OCI-M1 (cell line): ENCODE measurements at regions not wholly inside any gene's neighbourhood (a gene's known extent, or its start where the extent isn't known, plus 50 kb on each side); places are given as distances from the start of the nearest gene placed in this dataset.
"Not testable (repeated sequence)": the region's sequence is repeated elsewhere in the genome, so short reads cannot be mapped to it uniquely, and the experiment has no call there.

ENCODE experiments used
- DNase-seq: peaks from one replicate; lab custom pipeline; 2025; lab: John Stamatoyannopoulos, UW

DNA sequence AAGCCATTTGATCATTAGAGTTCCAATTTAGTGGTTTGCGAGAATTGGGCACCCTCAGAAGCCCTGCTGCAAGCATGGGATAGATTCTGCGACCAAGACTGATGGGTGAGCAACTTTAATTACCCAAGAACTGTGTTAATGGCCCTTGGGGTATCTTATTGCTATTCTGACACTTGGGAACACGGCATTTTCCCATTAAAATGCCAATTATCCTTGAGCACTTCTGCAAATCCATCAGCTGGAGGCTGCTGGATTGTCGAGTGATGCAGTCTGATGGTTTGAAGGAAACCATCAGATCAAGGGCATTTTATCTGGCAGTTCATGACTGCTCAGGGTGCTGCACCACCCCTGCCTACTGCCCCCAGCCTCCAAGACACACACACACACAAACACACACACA, 183.6 kb upstream of the PROK2 start:
- DNase-seq: no peak

DNA sequence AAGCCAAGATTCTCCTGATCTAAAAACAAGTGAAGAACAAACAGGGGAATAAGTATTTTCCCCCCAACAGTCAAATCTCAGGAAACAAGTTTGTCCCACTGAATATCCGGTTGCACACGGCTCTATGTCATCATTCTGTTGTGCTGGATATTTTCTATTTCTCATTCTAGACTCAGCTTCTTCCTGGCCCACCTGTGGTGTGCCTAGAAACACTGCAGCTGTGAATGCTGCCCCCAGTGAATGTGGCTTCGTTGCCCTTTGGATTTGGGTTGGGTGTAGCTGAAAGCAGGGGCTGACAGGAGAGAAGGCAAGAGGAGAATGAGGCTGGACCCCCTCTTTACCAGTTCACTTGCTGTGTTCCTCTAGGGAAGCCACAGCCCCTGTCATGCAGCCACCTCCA, 181.2 kb upstream of the PROK2 start:
- DNase-seq: no peak

DNA sequence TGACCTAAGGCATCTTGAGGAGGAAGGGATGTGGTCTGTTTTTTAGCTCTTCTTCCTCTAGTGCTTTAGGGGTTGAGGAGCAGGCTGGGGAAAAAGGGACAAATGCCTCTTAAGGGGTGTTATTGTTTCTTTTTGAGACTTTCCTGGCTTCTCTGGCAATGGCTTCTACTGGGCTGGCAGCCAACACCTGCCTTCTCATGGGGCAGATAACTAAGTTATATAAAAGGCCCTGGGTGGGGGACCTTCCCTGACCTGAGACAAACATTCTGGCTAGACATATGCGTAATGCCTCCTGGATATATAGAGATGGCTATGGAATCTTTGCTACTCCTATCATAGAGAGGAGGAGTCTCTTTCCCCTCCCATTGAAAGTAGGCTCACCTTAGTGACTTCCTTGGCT, 179.2 kb upstream of the PROK2 start:
- DNase-seq: no peak

DNA sequence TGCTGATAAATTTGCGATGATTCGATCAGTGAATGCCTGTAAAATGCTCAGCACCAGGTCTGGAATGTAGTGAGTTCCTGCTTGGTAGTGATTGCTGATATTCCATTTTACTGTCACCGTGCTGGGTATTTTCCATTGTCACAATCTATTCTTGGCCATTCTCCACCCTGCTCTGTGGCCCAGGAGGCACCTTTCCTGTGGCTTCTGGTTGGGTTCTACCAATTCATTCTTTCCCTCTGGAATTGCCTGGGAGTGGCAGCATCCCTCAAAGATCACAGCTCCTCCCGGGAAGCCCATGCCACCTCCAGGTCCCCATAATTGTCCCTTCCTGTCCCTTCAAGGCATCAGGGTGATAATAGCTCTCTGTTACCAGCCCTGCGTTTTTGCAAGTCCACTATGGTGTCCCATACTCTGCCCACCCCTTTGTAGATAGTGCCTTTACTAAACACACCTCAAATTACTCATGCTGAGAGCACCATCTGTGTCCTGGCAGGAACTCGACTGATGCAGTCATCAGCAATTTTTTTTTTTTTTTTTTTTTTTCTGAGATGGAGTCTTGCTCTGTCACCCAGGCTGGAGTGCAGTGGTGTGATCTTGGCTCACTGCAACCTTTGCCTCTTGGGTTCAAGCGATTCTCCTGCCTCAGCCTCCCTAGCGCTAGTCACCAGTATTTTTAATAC, 177.8 kb upstream of the PROK2 start:
- no peak for DNase-seq

DNA sequence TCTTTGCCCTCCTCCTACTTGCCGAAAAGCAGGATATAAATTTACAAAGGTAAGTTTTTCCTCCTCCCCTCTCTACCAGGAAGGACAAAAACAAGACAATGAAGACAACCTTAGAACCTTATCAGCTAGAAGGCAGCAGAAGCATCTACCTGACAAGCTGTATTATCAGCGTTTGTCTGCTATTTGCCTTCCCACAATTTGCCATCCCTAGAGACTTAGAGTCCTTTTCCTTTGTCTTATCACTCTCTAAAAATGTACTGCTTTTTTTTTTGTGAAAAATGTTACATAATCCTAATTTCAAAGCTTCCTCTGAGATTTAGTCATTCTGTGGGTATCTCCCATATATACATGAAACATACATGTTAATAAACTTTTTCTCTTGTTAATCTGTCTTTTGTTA, 176.9 kb upstream of the PROK2 start:
- DNase-seq: no peak

DNA sequence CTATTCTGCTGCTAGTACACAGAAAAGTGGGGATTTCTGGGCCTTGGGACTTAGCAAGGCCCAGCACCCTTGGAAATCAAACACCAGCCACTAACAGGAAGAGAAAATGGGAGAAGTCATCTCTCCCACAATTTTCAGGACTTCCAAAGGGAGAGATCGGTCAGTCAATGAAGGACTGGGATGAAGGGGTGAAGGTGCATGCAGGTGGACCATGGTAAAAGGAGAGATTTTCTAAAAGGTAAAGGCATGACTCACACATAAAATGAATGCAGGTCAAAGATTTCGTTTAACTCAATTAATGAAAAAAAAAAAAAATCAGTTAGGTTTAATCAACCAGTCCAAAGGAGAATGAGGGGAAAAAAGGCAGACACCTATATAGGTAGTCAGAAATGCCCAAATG, 176.4 kb upstream of the PROK2 start:
- DNase-seq: no peak

DNA sequence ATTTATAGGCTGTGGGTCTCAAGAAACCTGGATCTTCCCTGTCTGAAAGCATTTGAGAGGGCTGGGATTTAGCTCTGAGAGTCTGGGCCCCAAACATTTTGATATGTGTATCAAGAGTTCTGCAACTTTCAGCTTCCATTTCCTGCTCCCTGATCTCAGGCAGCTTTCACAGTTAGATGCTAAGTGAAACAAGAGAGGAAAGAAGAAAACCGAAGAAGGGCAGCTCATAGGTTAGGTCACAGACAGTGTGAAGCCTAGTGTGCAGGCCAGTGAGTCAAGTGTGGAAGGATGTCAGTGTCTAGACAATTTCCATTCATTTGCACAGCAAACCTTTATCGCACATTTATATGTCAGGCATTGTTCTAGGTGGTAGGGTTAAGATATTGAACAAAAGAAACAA, 173.6 kb upstream of the PROK2 start:
- DNase-seq: no peak

DNA sequence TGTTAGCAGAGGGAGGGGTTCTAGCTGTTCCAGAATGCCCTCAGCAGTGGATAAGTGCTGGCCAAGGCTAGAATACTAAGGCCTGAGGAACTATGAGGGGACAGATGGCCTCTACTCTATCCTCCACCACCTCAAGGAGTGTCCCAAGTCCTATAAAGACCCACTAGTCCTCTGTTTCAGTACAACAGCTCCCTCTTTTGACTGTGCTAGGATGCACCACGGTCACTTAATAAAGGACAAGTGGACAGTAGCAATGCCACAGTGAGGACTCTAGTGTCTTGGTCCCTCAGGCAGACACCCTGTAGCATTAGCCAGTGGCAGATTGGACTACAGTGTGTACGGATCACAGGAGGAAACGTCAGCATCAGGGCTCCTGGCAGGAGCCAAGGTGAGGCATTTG, 171.8 kb upstream of the PROK2 start:
- DNase-seq: peak; percentile 0

DNA sequence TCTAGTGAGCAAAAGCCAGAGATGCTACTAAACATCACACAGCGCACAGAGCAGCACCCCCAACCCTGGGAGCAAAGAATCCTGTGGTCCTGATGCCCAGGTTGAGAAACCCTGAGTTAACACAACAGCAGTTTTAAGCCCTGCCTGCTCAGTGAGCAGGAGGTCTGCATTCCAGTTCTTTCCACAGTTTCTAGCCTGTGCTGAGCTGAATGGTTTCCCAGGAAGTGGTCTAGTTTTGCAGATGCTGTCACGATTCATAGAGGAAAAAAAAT, 171.1 kb upstream of the PROK2 start:
- DNase-seq: no peak

DNA sequence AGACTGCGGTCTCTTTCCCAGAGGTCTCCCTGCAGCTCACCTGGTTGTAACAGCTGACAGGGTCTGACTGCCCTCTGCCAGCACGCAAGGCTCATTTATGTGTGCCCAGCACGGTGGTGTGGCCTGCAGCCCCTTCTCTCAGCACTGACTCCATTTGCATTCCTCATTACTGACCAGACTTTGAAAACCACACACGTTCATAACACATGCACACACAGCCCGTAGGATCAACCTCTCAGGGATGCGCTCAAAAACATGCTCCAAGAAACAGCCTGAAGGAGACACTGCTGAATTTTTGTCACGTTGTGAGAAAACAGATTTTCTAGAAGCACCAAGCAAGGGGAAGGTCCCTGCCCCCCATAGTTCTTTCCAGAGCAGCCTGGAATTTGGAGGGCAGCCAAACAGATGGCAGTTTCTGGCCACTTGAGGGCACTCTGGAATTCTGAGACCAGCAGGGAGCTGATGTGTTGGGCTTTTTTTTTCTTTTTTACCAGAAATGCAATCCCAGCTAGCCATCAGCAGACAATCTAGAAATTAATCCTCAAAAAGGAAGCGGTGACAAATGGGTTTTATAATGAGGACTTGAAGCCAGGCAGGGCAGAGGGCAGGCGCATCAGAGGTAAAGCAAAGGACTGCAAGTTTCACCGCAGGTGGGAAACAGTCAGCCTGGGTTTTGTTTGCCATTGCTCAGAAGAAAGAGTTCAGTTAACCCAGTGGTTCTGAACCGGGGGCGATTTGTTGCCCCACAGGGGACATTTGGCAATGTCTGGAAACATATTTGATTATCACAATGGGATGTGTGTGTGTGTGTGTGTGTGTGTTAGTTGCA, 170.5 kb upstream of the PROK2 start:
- DNase-seq: peak; percentile 70

DNA sequence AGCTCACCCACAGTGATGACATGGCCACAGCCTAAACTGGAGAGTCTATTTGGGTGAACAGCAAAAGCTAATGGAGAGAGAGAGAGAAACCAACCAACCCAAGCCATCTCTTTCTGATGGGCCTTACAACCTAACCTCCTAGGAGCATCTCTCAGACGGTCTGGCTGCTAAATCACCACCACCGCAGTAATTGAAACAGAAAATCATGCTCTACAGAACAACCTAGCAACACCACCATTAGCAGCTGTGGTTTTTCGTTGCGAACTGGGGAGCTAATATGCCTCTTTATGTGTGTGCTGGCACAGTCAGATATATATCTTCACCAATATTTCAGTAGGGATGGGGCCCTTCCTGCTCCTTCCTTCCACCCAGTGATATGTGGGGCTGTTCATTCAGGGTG, 166.9 kb upstream of the PROK2 start:
- no peak for DNase-seq

DNA sequence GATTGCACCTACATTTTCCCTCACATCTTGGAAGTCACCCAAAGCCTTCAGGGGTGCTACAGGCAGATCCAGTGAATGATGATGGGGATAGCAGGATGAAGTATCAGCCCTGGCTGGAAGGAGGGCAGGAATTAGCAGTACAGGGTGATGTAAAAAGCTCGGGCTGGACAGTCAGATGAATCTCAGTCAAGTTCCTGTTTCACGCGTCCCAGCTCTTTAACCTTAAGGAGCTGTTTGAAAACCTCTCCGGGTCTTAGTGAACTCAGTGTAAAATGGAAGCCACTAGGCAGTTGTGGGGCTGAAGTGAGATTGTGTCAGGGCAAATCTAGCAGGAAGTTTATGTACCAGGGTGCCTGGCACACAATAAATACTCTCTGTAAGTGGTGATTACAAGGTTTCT, 166.4 kb upstream of the PROK2 start:
- peak; percentile 2 for DNase-seq

DNA sequence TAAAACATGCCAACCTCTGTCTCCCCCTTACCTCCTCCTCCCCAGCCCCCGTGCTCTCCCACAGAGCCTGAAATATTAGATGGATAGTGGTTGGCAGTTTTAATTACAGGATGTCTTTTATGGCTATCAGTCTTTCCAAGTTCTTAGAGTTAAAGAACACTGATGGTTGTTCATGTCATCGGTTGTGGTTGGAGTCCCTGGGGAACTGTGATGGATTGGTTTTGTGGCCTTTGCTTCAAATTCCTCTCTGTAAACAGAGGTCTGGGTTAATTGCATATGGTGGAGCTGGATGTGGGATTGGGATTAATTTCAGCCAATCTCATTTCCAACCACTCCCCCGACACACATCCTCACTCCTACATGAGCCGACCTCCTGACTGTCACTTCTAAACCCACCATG, 164.5 kb upstream of the PROK2 start:
- DNase-seq: no peak

DNA sequence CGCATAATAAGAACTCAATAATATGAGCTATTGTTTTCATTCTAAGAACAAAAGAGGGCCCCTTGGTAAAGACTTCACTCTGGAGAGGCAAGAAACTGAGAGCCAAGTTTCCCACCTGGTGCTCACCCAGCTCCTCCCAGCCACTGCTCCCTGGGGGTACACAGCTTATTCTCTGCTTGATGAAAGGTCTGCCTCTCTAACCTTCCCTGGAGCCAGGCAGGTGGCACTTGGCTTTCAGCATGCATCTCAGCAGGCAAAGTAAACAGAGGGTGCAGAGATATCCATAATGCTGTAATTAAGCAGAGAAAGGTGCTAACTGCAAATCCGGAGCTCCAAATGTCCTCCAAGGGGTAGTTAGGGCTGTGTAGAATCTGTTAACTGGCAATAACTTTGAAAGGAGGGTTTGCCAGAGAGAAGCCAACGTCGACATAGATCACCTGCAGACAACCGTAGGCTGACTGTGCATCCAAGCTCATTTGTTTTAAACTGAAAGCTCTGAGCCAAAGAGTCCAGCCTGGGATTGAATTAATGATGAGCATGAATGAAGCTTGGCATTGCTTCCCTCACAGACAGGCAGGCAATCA, 159.6 kb upstream of the PROK2 start:
- no peak for DNase-seq

DNA sequence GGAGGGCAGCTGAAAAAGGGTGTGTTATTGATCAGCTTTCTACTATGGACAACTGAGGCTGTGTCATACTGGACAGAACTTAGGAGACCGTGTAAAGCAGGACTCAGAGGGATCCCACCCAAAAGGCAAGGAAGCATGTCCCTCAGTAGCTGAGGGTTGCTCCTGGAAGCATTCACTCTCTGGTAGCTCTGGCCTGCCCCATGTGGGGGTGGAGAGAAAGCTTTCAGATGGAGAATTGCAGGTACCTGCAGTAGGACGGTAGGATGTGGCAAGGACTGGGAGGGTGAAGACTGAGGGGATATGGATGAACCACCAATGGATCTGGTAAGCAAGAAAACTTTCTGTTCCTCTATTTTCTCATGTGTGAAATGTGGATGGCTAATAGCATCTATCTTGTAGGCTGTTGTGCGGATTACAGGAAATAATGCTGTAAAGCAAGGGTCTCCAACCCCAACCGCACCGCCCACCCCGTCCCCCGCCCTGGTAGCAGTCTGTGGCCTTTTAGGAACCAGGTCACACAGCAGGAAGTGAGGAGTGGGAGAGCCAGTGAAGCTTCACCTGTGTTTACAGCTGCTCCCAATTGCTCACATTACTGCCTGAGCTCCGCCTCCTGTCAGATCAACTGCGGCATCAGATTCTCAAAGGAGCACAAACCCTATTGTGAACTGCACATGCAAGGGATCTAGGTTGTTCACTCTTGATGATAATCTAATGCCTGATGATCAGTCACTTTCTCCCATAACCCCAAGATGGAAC, 157.7 kb upstream of the PROK2 start:
- DNase-seq: no peak

DNA sequence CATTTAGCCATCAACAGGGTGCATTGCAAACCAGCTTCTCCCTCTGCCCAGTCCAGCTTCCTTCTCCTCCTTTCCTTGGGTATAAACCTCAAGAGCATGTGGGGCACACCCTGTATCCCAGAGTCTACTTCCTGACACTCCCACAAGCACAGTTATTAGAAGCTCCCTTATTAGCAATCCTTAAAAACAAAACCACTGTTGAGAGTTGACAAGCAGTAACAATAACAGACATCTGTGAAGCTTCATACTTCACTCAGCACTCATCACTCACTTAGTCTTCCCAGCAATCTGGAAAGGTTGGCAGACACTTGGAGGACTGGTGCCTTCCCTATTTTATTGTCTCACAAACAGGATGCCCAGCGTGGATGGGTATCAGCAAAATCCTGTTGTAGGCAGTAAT, 155.5 kb upstream of the PROK2 start:
- no peak for DNase-seq

DNA sequence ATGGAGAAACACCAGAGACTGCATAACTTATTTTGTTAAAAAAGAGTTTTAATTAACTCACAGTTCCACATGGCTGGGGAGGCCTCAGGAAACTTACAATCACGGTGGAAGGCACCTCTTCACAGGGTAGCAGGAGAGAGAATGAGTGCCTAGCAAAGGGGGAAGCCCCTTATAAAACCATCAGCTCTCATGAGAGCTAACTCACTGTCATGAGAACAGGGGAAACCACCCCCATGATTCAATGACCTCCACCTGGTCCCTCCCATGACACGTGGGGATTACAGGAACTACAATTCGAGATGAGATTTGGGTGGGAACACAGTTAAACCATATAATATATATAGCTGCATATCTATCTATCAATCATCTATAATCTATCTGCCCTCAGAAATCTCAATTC, 153.1 kb upstream of the PROK2 start:
- DNase-seq: not testable (repeated sequence)

DNA sequence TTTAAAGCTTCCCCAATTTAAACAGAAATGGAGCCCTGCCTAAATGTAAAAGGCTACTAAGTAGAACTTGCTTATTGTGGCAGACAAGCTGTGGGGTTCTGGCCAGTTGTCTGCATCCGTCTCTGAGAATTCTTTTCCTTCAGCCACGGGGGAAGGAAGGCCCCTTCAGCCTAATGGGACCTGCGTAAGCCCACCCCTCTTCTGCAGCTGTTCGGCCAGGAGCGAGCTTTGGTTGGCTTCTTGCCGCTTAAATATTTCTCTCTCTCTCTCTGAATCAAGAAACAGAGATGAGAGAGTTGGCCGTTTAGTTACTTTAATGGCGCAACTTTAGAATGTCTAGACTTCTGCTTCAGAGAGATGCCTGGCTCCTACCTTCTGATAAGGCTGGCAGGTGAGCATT, 151.7 kb upstream of the PROK2 start:
- DNase-seq: no peak

DNA sequence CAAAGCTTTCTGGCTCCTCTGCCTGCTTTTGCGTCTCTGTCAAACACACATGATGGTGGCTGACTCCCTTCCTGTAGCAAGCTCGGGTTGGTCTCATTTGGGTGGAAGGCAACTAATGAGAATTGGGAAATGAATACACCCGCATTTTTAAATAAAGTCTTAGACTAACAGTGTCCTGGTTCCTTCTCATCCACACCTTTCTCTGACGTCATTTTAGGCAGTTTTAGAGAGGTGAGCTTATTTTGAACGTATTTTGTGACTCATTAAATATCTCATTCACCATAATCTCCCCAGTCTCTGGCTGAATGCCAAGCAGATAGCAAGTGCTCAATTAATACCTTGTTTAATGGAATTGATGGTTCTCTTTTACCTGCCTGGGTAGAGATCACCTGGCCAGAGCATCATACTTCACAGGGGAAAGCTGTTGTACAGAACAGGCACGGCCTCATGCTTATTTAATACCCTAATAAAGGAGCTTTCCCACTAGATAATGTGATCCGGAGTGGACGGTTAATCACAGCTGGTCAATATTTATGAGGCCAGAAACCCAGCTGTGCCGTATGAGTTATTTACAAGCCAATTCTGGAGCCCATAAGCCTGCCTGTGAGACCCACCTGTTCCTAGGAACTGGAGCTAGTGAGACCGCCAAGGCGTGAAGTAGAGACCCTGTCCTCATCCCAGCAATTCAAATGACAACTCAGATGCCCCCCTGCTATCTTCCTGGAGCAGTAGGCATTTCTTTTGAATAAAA, 149.7 kb upstream of the PROK2 start:
- DNase-seq: no peak

DNA sequence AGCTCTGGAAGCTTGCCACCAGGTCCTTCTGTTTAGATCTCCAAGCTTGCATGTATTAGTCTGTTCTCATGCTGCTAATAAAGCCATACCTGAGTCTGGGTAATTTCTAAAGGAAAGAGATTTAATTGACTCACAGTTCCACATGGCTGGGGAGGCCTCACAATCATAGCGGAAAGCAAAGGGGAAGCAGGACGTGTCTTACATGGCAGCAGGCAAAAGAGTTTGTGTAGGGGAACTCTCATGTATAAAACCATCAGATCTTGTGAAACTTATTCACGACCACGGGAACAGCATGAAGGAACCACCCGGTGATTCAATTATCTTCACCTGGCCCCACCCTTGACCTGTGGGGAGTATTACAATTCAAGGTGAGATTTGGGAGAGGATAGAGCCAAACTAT, 147.0 kb upstream of the PROK2 start:
- DNase-seq: no peak

DNA sequence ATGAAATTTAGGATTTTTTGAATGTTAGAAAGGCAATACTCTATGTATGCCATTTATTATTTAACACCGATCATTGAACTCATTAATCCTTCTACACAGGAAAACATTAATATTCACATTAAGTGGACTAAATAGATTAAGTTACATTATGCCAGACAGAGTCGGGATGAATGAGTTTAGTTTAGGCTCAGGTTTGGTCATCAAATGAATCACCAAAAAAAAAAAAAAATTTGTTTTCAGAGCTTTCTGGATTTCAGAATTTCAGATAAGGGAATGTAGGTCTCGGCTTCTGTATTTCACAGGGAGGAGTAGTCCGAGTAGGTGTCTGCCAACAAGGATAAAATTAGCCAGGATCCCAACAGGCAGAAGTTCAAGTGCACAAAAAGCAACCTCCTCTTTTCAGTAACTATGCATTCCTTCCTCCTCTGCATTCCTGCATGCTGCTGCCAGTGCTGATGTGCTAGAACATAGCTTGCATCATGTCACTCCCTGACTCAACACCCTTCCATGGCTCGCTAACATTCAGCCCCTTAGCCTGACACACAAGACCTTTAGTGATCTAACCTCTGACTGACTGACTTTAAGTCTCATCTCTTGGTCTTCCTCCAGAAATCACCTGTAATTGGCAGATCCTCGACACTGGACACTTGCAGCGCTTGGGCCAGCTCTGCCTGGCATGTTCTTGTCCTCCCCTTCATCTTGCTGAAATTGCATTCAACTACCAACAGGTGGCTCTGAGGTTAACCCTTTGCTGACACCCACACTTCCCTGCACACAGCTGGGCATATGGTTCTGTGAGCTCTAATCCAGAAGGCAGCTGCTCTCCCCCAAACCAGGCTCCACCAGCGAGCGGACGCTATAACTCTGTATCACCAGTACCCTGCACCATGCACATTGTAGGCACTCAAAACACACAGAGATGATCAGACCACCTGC, 145.4 kb upstream of the PROK2 start:
- DNase-seq: peak; percentile 35
